Thyroid gland (tissue), 4 donors: ENCODE measurements at regions not wholly inside any gene's neighbourhood (a gene's known extent, or its start where the extent isn't known, plus 50 kb on each side); places are given as distances from the start of the nearest gene placed in this dataset.

Experiments used
- DNase-seq, 2 donors: peaks; one replicate each; pipeline ENCODE4 v3.0.0-alpha.2; 2019
- H3K27ac ChIP-seq, 3 donors: fragments of 200-600 bp; sonication (generic); 1 replicate in 2 of 3; 2 replicates in 1 of 3; pipeline ENCODE4 v1.5.1; 2016 to 2019; ENCODE audit warnings: mild to moderate bottlenecking in 1 of 3, moderate library complexity in 1 of 3
- H3K27me3 ChIP-seq: fragments of 200-600 bp; sonication (generic); one replicate; pipeline ENCODE4 v1.5.1; 2019
- H3K36me3 ChIP-seq, 2 donors: fragments of 200-600 bp; sonication (generic); one replicate each; pipeline ENCODE4 v1.5.1; 2016 to 2019
- H3K4me1 ChIP-seq, 2 donors: fragments of 200-600 bp; sonication (generic); one replicate each; pipeline ENCODE4 v1.5.1; 2017 to 2019
- H3K4me3 ChIP-seq, 3 donors: fragments of 200-600 bp; sonication (generic); replicated peaks in 1 of 3; 1 replicate in 2 of 3; 2 replicates in 1 of 3; pipeline ENCODE4 v1.5.1; 2016; ENCODE audit warnings: mild to moderate bottlenecking in 1 of 3
- H3K9me3 ChIP-seq: fragments of 200-600 bp; sonication (generic); one replicate; pipeline ENCODE4 v1.5.1; 2017
- CTCF ChIP-seq, 6 experiments: fragments of 200-600 bp in 3 of 6; fragments of 450-650 bp in 3 of 6; sonication (generic) in 3 of 6; IDR thresholded peaks; one replicate each; pipeline ENCODE4 v1.5.1; 2016 to 2019; ENCODE audit warnings: antibody characterized with exemption in 6 of 6, mild to moderate bottlenecking in 2 of 6, inconsistent platforms in 1 of 6, moderate library complexity in 1 of 6
- POLR2A ChIP-seq, 2 donors: fragments of 450-650 bp; IDR thresholded peaks; one replicate each; pipeline ENCODE4 v1.6.1; 2017; ENCODE audit warnings: antibody characterized with exemption in 2 of 2, mild to moderate bottlenecking in 2 of 2, moderate library complexity in 1 of 2
- WGBS, 2 donors: methylation state at CpG; one replicate each; pipeline ENCODE4 v1.1.5; 2017; 5-methylcytosine and 5-hydroxymethylcytosine counted together
- intact Hi-C: fragments of 100-400 bp; cut with DNase I; formaldehyde crosslinking; loops from one replicate; pipeline ENCODE4 v1.15.1; 2023

GRCh38 chr15:31247404-31247803 is 79.2 kb upstream of the KLF13 start:
- no peak for DNase-seq
- Histone ChIP-seq H3K36me3 (no peaks in the 10 kb centered on the region), H3K9me3 (no peaks in the 10 kb centered on the region), H3K4me1 (peaks cover 0 to 9% of the 10 kb centered on the region in 2 donors), H3K4me3 (no peak overlapping the region), H3K27me3 (no peaks in the 10 kb centered on the region), H3K27ac (no peak overlapping the region)
- WGBS, 2 donors: 89 to 92% methylated on average over 11 to 13 of the region's 13 CpGs
- intact Hi-C loops: no loop called here
- TF ChIP-seq POLR2A (IDR thresholded peaks at IDR 0.05): no peak
- no peak for TF ChIP-seq CTCF (IDR thresholded peaks at IDR 0.05)

DNA sequence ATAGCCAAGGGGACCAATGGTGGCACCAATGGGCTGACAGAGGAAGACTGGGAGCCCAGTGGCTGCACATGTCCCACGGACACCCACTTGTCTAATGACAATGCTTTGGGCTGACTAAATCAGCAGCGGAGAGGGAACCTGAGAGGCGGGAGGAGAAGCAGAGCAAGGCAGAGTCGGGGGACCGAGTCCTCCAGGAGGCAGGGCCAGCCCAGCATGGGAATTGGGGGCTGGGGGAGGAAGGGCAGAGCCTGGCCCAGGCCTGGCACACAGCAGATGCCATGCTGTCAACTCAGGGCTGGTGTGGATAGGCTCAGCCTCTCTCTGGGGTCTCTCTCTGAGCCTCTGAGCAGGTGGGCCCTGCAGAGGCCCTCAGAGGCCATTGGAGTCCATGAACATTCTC is 78.4 kb upstream of the KLF13 start:
- intact Hi-C loops: no loop called here
- H3K27me3 ChIP-seq: no peaks in the 10 kb centered on the region
- H3K4me1 ChIP-seq: peaks cover 0 to 9% of the 10 kb centered on the region in 2 donors
- no peak overlapping the region for H3K4me3 ChIP-seq
- TF ChIP-seq POLR2A (IDR thresholded peaks at IDR 0.05): no peak
- no peak for TF ChIP-seq CTCF (IDR thresholded peaks at IDR 0.05)
- DNase-seq: no peak
- H3K27ac ChIP-seq: no peak overlapping the region
- no peaks in the 10 kb centered on the region for H3K36me3 ChIP-seq
- no peaks in the 10 kb centered on the region for H3K9me3 ChIP-seq
- WGBS, 2 donors: 77 to 87% methylated on average over 5 of the region's 5 CpGs

- Histone ChIP-seq H3K9me3 (no peaks in the 10 kb centered on the region), H3K4me1 (peaks cover 0 to 9% of the 10 kb centered on the region in 2 donors), H3K36me3 (no peaks in the 10 kb centered on the region), H3K27me3 (no peaks in the 10 kb centered on the region), H3K4me3 (no peak overlapping the region), H3K27ac (no peak overlapping the region)
- no peak for TF ChIP-seq POLR2A (IDR thresholded peaks at IDR 0.05)
- no peak for TF ChIP-seq CTCF (IDR thresholded peaks at IDR 0.05)
- DNase-seq: no peak
- 92 to 100% methylated on average over 5 of the region's 5 CpGs for WGBS, 2 donors
- intact Hi-C loops: no loop called here
Measured at GRCh38 chr15:31248951-31249350, 77.7 kb upstream of the KLF13 start.

GRCh38 chr15:31250033-31250432 is 76.6 kb upstream of the KLF13 start:
- no peaks in the 10 kb centered on the region for H3K36me3 ChIP-seq
- H3K27ac ChIP-seq: no peak overlapping the region
- H3K4me1 ChIP-seq: peaks cover 0 to 1% of the 10 kb centered on the region in 2 donors
- no peak overlapping the region for H3K4me3 ChIP-seq
- DNase-seq: no peak
- H3K27me3 ChIP-seq: no peaks in the 10 kb centered on the region
- intact Hi-C loops: no loop called here
- 82 to 84% methylated on average over 8 to 9 of the region's 9 CpGs for WGBS, 2 donors
- no peaks in the 10 kb centered on the region for H3K9me3 ChIP-seq
- TF ChIP-seq POLR2A (IDR thresholded peaks at IDR 0.05): no peak

- intact Hi-C loops: no loop called here
- DNase-seq: no peak
- no peak overlapping the region for H3K4me3 ChIP-seq
- H3K27ac ChIP-seq: no peak overlapping the region
- 88 to 97% methylated on average over 6 to 7 of the region's 7 CpGs for WGBS, 2 donors
- H3K9me3 ChIP-seq: no peaks in the 10 kb centered on the region
- TF ChIP-seq CTCF (IDR thresholded peaks at IDR 0.05) (no peak), POLR2A (IDR thresholded peaks at IDR 0.05) (no peak)
- H3K4me1 ChIP-seq: no peaks in the 10 kb centered on the region
- no peaks in the 10 kb centered on the region for H3K27me3 ChIP-seq
- no peaks in the 10 kb centered on the region for H3K36me3 ChIP-seq
Measured at GRCh38 chr15:31251165-31251564, 75.5 kb upstream of the KLF13 start.
